CD4-positive, alpha-beta T cell treated with Interferon alpha-2 for 1 hour (primary cell): ENCODE measurements at regions not wholly inside any gene's neighbourhood (a gene's known extent, or its start where the extent isn't known, plus 50 kb on each side); places are given as distances from the start of the nearest gene placed in this dataset.
"Not testable (repeated sequence)": the region's sequence is repeated elsewhere in the genome, so short reads cannot be mapped to it uniquely, and the experiment has no call there.

Experiments
- DNase-seq, 2 donors: peaks; one replicate each; pipeline ENCODE4 v3.0.0-alpha.2; 2020 to 2022

GRCh38 chr6:140785926-140786325, 1346.8 kb upstream of the GJE1 start:
- DNase-seq, result no peak

- DNase-seq, result no peak
Observed at GRCh38 chr6:140784573-140784972, 1348.2 kb upstream of the GJE1 start.

- DNase-seq, result not testable (repeated sequence)
Observed at GRCh38 chr6:140783504-140783903, 1349.2 kb upstream of the GJE1 start.

- no peak for DNase-seq
Observed at GRCh38 chr6:140782941-140783340, 1349.8 kb upstream of the GJE1 start.

GRCh38 chr6:140779991-140780596, 1352.6 kb upstream of the GJE1 start:
- no peak for DNase-seq

- no peak for DNase-seq
Observed at GRCh38 chr6:140779341-140779740, 1353.4 kb upstream of the GJE1 start.

GRCh38 chr6:140777780-140778179, 1354.9 kb upstream of the GJE1 start:
- DNase-seq, result no peak

- DNase-seq, result no peak
Observed at GRCh38 chr6:140775061-140775460, 1357.7 kb upstream of the GJE1 start.

- DNase-seq, result no peak
Observed at GRCh38 chr6:140774080-140774505, 1358.6 kb upstream of the GJE1 start.

GRCh38 chr6:140773276-140773675, 1359.4 kb upstream of the GJE1 start:
- no peak for DNase-seq

GRCh38 chr6:140772576-140772975, 1360.1 kb upstream of the GJE1 start:
- no peak for DNase-seq

- no peak for DNase-seq
Observed at GRCh38 chr6:140768133-140768532, 1364.6 kb upstream of the GJE1 start.

GRCh38 chr6:140766999-140767398, 1365.7 kb upstream of the GJE1 start:
- DNase-seq, result no peak

GRCh38 chr6:140758169-140758877, 1374.4 kb upstream of the GJE1 start:
- DNase-seq, result no peak

GRCh38 chr6:140752234-140752633, 1377.8 kb upstream of the CITED2 start:
- DNase-seq, result no peak

- DNase-seq, result no peak
Observed at GRCh38 chr6:140747114-140747513, 1372.7 kb upstream of the CITED2 start.

GRCh38 chr6:140744659-140745320, 1370.3 kb upstream of the CITED2 start:
- DNase-seq, result no peak

- no peak for DNase-seq
Observed at GRCh38 chr6:140736231-140736630, 1361.8 kb upstream of the CITED2 start.

- DNase-seq, result no peak
Observed at GRCh38 chr6:140732991-140733390, 1358.5 kb upstream of the CITED2 start.

GRCh38 chr6:140732155-140732554, 1357.7 kb upstream of the CITED2 start:
- no peak for DNase-seq

GRCh38 chr6:140731741-140732140, 1357.3 kb upstream of the CITED2 start:
- no peak for DNase-seq

GRCh38 chr6:140729521-140729920, 1355.1 kb upstream of the CITED2 start:
- DNase-seq, result no peak

- DNase-seq, result no peak
Observed at GRCh38 chr6:140718021-140718420, 1343.6 kb upstream of the CITED2 start.

GRCh38 chr6:140713495-140713894, 1339.0 kb upstream of the CITED2 start:
- DNase-seq, result no peak
